ENCODE measurements at regions not wholly inside any gene's neighbourhood (a gene's known extent, or its start where the extent isn't known, plus 50 kb on each side); places are given as distances from the start of the nearest gene placed in this dataset.

DNA sequence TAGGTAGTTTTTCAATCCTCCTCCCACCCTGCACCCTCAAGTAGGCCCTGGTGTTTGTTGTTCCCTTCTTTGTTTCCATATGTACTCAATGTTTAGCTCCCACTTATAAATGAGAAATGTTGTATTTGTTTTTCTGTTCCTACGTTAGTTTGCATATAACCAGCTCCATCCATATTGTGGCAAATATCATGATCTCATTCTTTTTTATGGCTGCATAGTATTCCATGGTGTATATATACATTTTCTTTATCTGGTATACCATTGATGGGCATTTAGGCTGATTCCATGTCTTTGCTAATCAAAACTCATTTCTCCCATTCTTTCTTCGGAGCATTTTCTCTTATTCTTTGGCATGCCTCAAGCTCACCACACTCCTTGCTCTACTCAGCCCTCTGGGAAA is 789.6 kb upstream of the KCND2 start:
- POLR2A ChIA-PET (ENCODE audit: low non-redundant PET) = no interaction called here
- DNase-seq (ENCODE audit: low spot score) = no peak
- TF ChIP-seq, protein P1, sequence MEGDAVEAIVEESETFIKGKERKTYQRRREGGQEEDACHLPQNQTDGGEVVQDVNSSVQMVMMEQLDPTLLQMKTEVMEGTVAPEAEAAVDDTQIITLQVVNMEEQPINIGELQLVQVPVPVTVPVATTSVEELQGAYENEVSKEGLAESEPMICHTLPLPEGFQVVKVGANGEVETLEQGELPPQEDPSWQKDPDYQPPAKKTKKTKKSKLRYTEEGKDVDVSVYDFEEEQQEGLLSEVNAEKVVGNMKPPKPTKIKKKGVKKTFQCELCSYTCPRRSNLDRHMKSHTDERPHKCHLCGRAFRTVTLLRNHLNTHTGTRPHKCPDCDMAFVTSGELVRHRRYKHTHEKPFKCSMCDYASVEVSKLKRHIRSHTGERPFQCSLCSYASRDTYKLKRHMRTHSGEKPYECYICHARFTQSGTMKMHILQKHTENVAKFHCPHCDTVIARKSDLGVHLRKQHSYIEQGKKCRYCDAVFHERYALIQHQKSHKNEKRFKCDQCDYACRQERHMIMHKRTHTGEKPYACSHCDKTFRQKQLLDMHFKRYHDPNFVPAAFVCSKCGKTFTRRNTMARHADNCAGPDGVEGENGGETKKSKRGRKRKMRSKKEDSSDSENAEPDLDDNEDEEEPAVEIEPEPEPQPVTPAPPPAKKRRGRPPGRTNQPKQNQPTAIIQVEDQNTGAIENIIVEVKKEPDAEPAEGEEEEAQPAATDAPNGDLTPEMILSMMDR (conservative IDR thresholded peaks at IDR 0.05; ENCODE audit: low read depth, low read length) = no peak
- TF ChIP-seq EZH2 (IDR thresholded peaks at IDR 0.05; ENCODE audit: borderline replicate concordance, low read depth, low read length, poor library complexity, severe bottlenecking) = no peak
- intact Hi-C loops (cut with micrococcal nuclease; ENCODE audit: unreplicated experiment) = no loop called here
- no peaks in the 10 kb centered on the region for H3K36me3 ChIP-seq (ENCODE audit: insufficient read depth, low read length, poor library complexity, severe bottlenecking)
- no peak overlapping the region for H3K4me3 ChIP-seq (ENCODE audit: low read depth, low read length, poor library complexity, severe bottlenecking)
- H3K27me3 ChIP-seq (replicated peaks; ENCODE audit: insufficient read depth, low read depth, low read length, poor library complexity) = no peaks in the 10 kb centered on the region
- no peaks in the 10 kb centered on the region for H3K4me1 ChIP-seq (ENCODE audit: insufficient read depth, low read length, poor library complexity, severe bottlenecking)
- no peak overlapping the region for H3K27ac ChIP-seq (ENCODE audit: low read depth, low read length, poor library complexity, severe bottlenecking)
- CTCF ChIA-PET = no interaction called here
- no TSS peak for BruUV-seq (replicated peaks)
- H3K9me3 ChIP-seq (ENCODE audit: low read depth, low read length, poor library complexity, severe bottlenecking) = no peaks in the 10 kb centered on the region

DNA sequence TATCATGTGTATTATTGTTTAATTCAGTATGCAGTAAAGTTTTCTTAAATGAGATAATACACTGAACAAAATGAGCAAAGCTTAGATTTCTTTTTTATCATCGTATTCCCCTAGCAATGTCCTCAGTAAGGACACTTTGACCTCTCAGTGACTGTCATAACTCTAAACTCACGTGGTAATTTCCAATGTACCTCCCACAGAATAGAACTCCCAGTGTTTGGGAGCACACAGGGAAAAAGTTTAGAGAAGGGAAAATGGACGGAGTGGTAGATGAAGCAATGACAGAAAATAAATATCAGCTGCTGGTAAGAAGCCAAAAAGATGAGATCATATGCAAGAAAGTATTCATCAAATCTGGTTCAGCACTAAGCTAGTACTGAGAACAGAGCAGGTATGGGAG is 758.6 kb upstream of the KCND2 start:
- no peaks in the 10 kb centered on the region for H3K27me3 ChIP-seq (replicated peaks; ENCODE audit: insufficient read depth, low read depth, low read length, poor library complexity)
- no peak for DNase-seq (ENCODE audit: low spot score)
- ChIA-PET POLR2A (ENCODE audit: low non-redundant PET) (no interaction called here), CTCF (no interaction called here)
- no peaks in the 10 kb centered on the region for H3K36me3 ChIP-seq (ENCODE audit: insufficient read depth, low read length, poor library complexity, severe bottlenecking)
- no TSS peak for BruUV-seq (replicated peaks)
- no peak overlapping the region for H3K4me3 ChIP-seq (ENCODE audit: low read depth, low read length, poor library complexity, severe bottlenecking)
- peaks cover 4% of the 10 kb centered on the region for H3K9me3 ChIP-seq (ENCODE audit: low read depth, low read length, poor library complexity, severe bottlenecking)
- no peak overlapping the region for H3K27ac ChIP-seq (ENCODE audit: low read depth, low read length, poor library complexity, severe bottlenecking)
- TF ChIP-seq EZH2 (IDR thresholded peaks at IDR 0.05; ENCODE audit: borderline replicate concordance, low read depth, low read length, poor library complexity, severe bottlenecking) = no peak
- TF ChIP-seq, protein P1 (conservative IDR thresholded peaks at IDR 0.05; ENCODE audit: low read depth, low read length) = no peak
- no peaks in the 10 kb centered on the region for H3K4me1 ChIP-seq (ENCODE audit: insufficient read depth, low read length, poor library complexity, severe bottlenecking)
- intact Hi-C loops (cut with micrococcal nuclease; ENCODE audit: unreplicated experiment) = no loop called here

DNA sequence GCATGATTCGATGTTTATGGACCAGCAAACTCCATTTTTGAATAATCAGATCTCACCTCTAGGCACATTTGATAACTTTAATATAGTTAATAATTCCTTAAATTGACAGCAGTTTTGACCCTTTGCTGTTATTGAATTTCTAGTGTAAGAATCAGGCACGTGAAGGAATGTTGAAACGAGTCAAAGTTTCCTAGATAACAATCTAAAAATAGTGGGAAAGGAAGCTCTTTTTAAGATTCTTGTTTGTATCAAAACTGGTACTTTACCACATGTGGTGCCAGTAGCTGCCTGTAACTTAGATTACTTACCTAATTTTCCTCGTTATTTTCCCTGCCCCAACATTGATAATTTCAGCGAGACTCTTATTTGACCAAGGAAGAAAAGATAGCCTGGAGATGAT is 757.8 kb upstream of the KCND2 start:
- H3K36me3 ChIP-seq (ENCODE audit: insufficient read depth, low read length, poor library complexity, severe bottlenecking) = no peaks in the 10 kb centered on the region
- intact Hi-C loops (cut with micrococcal nuclease; ENCODE audit: unreplicated experiment) = no loop called here
- TF ChIP-seq, protein P1 (conservative IDR thresholded peaks at IDR 0.05; ENCODE audit: low read depth, low read length) = no peak
- no peak for TF ChIP-seq EZH2 (IDR thresholded peaks at IDR 0.05; ENCODE audit: borderline replicate concordance, low read depth, low read length, poor library complexity, severe bottlenecking)
- H3K4me3 ChIP-seq (ENCODE audit: low read depth, low read length, poor library complexity, severe bottlenecking) = no peak overlapping the region
- H3K9me3 ChIP-seq (ENCODE audit: low read depth, low read length, poor library complexity, severe bottlenecking) = peaks cover 4% of the 10 kb centered on the region
- H3K27me3 ChIP-seq (replicated peaks; ENCODE audit: insufficient read depth, low read depth, low read length, poor library complexity) = no peaks in the 10 kb centered on the region
- POLR2A ChIA-PET (ENCODE audit: low non-redundant PET) = no interaction called here
- CTCF ChIA-PET = no interaction called here
- no peak for DNase-seq (ENCODE audit: low spot score)
- no peaks in the 10 kb centered on the region for H3K4me1 ChIP-seq (ENCODE audit: insufficient read depth, low read length, poor library complexity, severe bottlenecking)
- no peak overlapping the region for H3K27ac ChIP-seq (ENCODE audit: low read depth, low read length, poor library complexity, severe bottlenecking)
- no TSS peak for BruUV-seq (replicated peaks)

Data from A673 (cell line).